Right atrium auricular region (tissue), 2 donors: ENCODE measurements at regions not wholly inside any gene's neighbourhood (a gene's known extent, or its start where the extent isn't known, plus 50 kb on each side); places are given as distances from the start of the nearest gene placed in this dataset.

Experiments used
- DNase-seq: peaks from one replicate; pipeline ENCODE4 v3.0.0-alpha.2; 2019; ENCODE audit warnings: low spot score
- H3K27ac ChIP-seq, 2 donors: fragments of 200-600 bp; sonication (generic); 1 replicate in 1 of 2; 2 replicates in 1 of 2; pipeline ENCODE4 v1.5.1; 2016 to 2019
- H3K27me3 ChIP-seq, 2 donors: fragments of 200-600 bp; sonication (generic); one replicate each; pipeline versions ENCODE4 v1.5.1 to v1.6.0; 2017 to 2019
- H3K36me3 ChIP-seq: fragments of 200-600 bp; sonication (generic); one replicate; pipeline ENCODE4 v1.5.1; 2016
- H3K4me1 ChIP-seq, 2 donors: fragments of 200-600 bp; sonication (generic); one replicate each; pipeline versions ENCODE4 v1.5.1 to v1.6.0; 2017 to 2019
- H3K4me3 ChIP-seq, 2 donors: fragments of 200-600 bp; sonication (generic); 1 replicate in 1 of 2; 2 replicates in 1 of 2; pipeline ENCODE4 v1.5.1; 2017 to 2019; ENCODE audit warnings: mild to moderate bottlenecking in 1 of 2, moderate library complexity in 1 of 2
- H3K9me3 ChIP-seq, 2 donors: fragments of 200-600 bp; sonication (generic); one replicate each; pipeline ENCODE4 v1.5.1; 2019
- TF ChIP-seq, protein P1 (sequence below), 2 donors: fragments of 200-600 bp; sonication (generic); IDR thresholded peaks; one replicate each; pipeline ENCODE4 v1.5.1; 2019; ENCODE audit warnings: antibody characterized with exemption in 2 of 2

DNA sequence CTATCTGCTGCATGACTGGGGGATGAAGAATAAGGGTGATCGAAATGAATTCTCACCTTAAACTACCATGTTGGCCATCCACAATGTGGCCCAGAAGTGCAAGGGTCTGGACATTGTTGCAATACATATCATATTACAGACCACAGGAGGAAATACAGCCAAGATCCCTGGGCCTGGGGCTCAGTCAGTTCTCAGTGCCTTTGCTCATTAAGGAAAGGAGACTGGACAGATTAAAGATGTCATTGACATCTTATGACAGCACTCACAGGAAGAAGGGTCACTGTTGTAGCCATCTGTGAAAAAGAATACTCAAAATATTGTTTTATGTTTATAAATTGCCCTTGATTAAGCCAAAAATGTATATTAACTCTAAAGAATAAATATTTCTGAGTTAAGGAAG, 1345.2 kb downstream of the FSTL5 start:
- Histone ChIP-seq H3K4me3 (no peak overlapping the region), H3K36me3 (no peaks in the 10 kb centered on the region), H3K27ac (no peak overlapping the region), H3K4me1 (no peaks in the 10 kb centered on the region), H3K9me3 (no peaks in the 10 kb centered on the region), H3K27me3 (no peaks in the 10 kb centered on the region)
- DNase-seq, result no peak
- TF ChIP-seq, protein P1, sequence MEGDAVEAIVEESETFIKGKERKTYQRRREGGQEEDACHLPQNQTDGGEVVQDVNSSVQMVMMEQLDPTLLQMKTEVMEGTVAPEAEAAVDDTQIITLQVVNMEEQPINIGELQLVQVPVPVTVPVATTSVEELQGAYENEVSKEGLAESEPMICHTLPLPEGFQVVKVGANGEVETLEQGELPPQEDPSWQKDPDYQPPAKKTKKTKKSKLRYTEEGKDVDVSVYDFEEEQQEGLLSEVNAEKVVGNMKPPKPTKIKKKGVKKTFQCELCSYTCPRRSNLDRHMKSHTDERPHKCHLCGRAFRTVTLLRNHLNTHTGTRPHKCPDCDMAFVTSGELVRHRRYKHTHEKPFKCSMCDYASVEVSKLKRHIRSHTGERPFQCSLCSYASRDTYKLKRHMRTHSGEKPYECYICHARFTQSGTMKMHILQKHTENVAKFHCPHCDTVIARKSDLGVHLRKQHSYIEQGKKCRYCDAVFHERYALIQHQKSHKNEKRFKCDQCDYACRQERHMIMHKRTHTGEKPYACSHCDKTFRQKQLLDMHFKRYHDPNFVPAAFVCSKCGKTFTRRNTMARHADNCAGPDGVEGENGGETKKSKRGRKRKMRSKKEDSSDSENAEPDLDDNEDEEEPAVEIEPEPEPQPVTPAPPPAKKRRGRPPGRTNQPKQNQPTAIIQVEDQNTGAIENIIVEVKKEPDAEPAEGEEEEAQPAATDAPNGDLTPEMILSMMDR (IDR thresholded peaks at IDR 0.05), result no peak

- TF ChIP-seq, protein P1 (IDR thresholded peaks at IDR 0.05), result no peak
- Histone ChIP-seq H3K36me3 (no peaks in the 10 kb centered on the region), H3K27me3 (no peaks in the 10 kb centered on the region), H3K9me3 (no peaks in the 10 kb centered on the region), H3K4me1 (no peaks in the 10 kb centered on the region), H3K27ac (no peak overlapping the region), H3K4me3 (no peak overlapping the region)
- DNase-seq, result no peak
These were observed 1344.0 kb downstream of the FSTL5 start for GRCh38 chr4:160819791-160820190.

DNA sequence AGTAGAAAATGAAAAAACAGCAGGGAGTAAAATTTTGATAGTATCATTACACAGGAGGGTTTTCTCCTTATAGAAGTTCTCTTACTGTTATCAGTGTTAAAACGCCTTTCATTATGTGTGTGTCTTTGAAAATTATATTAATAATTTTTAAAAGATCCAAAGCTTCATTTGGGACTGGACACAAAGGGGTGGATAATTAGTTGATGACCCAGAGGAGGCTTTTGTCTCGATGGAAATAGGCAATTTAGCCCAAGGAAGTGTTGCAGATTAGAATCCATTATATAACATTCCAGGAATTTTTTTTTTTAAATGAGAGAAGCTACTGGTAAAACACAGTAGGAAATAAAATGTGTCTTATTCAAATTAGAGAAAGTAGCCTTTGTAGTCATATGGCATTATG, 1339.3 kb downstream of the FSTL5 start:
- TF ChIP-seq, protein P1 (IDR thresholded peaks at IDR 0.05), result no peak

GRCh38 chr4:160825644-160826338, 1338.0 kb downstream of the FSTL5 start:
- Histone ChIP-seq H3K36me3 (no peaks in the 10 kb centered on the region), H3K4me1 (no peaks in the 10 kb centered on the region), H3K27ac (no peak overlapping the region), H3K4me3 (no peak overlapping the region), H3K9me3 (no peaks in the 10 kb centered on the region), H3K27me3 (no peaks in the 10 kb centered on the region)
- DNase-seq, result no peak
- TF ChIP-seq, protein P1 (IDR thresholded peaks at IDR 0.05), result no peak

More for the DNA sequence above, 1339.3 kb downstream of the FSTL5 start:
- Histone ChIP-seq H3K27ac (no peak overlapping the region), H3K9me3 (no peaks in the 10 kb centered on the region), H3K4me3 (no peak overlapping the region), H3K27me3 (no peaks in the 10 kb centered on the region), H3K36me3 (no peaks in the 10 kb centered on the region), H3K4me1 (no peaks in the 10 kb centered on the region)
- no peak for DNase-seq

DNA sequence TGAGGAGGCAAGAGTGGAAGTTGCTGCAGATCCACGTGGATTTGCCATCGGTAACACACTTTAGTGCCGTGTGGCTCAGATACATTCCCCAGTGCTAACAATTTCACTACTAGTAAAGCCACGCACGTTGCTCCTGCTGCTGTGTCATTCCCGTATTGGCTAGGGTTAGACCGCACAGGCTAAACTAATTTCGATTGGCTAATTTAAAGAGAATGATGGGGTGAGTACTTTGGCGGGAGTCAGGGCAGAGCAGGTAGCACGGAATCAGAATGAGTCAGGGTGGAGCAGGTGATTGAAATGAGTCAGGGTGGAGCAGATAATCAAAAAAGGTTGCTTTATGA, 1337.5 kb downstream of the FSTL5 start:
- Histone ChIP-seq H3K36me3 (no peaks in the 10 kb centered on the region), H3K9me3 (no peaks in the 10 kb centered on the region), H3K4me3 (no peak overlapping the region), H3K4me1 (no peaks in the 10 kb centered on the region), H3K27ac (no peak overlapping the region), H3K27me3 (no peaks in the 10 kb centered on the region)
- DNase-seq, result no peak
- TF ChIP-seq, protein P1 (IDR thresholded peaks at IDR 0.05), result no peak
